Subcutaneous abdominal adipose tissue (tissue), 5 donors: ENCODE measurements at regions not wholly inside any gene's neighbourhood (a gene's known extent, or its start where the extent isn't known, plus 50 kb on each side); places are given as distances from the start of the nearest gene placed in this dataset.

Experiments
- H3K27ac ChIP-seq: one replicate; pipeline ENCODE4 v1.7.0; 2013; ENCODE audit warnings: low read depth, mild to moderate bottlenecking, inconsistent platforms, low read length, moderate library complexity
- H3K27me3 ChIP-seq, 5 donors: one replicate each; pipeline ENCODE4 v1.7.0; 2013; ENCODE audit warnings: low read length in 5 of 5, inconsistent platforms in 1 of 5; ENCODE audit not compliant: control insufficient read depth in 5 of 5, insufficient read depth in 4 of 5
- H3K36me3 ChIP-seq, 5 donors: one replicate each; pipeline ENCODE4 v1.7.0; 2013; ENCODE audit warnings: low read length in 5 of 5; ENCODE audit not compliant: control insufficient read depth in 5 of 5, insufficient read depth in 5 of 5
- H3K4me1 ChIP-seq, 5 donors: one replicate each; pipeline ENCODE4 v1.7.0; 2013; ENCODE audit warnings: low read length in 5 of 5, mild to moderate bottlenecking in 3 of 5, moderate library complexity in 1 of 5; ENCODE audit not compliant: control insufficient read depth in 5 of 5, insufficient read depth in 5 of 5
- H3K4me3 ChIP-seq, 5 donors: one replicate each; pipeline ENCODE4 v1.7.0; 2013; ENCODE audit warnings: low read length in 5 of 5, low read depth in 1 of 5
- H3K9ac ChIP-seq, 5 donors: one replicate each; pipeline ENCODE4 v1.7.0; 2013; ENCODE audit warnings: low read length in 5 of 5, mild to moderate bottlenecking in 4 of 5, moderate library complexity in 3 of 5
- H3K9me3 ChIP-seq, 5 donors: one replicate each; pipeline ENCODE4 v1.7.0; 2013; ENCODE audit warnings: low read length in 5 of 5; ENCODE audit not compliant: control insufficient read depth in 5 of 5
- donor health status: healthy.
- donor health status: healthy.
- donor health status: healthy.
- donor health status: healthy.
- donor health status: healthy.

GRCh38 chr1:200323856-200324400 is 85.9 kb downstream of the ZNF281 start:
- H3K9me3 ChIP-seq = peaks cover 0 to 6% (median 0%) of the 10 kb centered on the region in 5 donors
- H3K4me1 ChIP-seq = peaks cover 0 to 6% (median 0%) of the 10 kb centered on the region in 5 donors
- no peak overlapping the region for H3K4me3 ChIP-seq
- H3K9ac ChIP-seq = no peak overlapping the region
- H3K36me3 ChIP-seq = no peaks in the 10 kb centered on the region
- no peak overlapping the region for H3K27ac ChIP-seq
- H3K27me3 ChIP-seq = no peaks in the 10 kb centered on the region

GRCh38 chr1:200319148-200319547 is 90.7 kb downstream of the ZNF281 start:
- peaks cover 0 to 11% (median 4%) of the 10 kb centered on the region in 5 donors for H3K4me1 ChIP-seq
- no peaks in the 10 kb centered on the region for H3K36me3 ChIP-seq

GRCh38 chr1:200317236-200317635 is 92.6 kb downstream of the ZNF281 start:
- Histone ChIP-seq H3K27me3 (no peaks in the 10 kb centered on the region), H3K4me3 (no peak overlapping the region), H3K27ac (no peak overlapping the region), H3K4me1 (peaks cover 0 to 13% (median 4%) of the 10 kb centered on the region in 5 donors), H3K36me3 (no peaks in the 10 kb centered on the region), H3K9me3 (no peaks in the 10 kb centered on the region), H3K9ac (no peak overlapping the region)

More at GRCh38 chr1:200319148-200319547, 90.7 kb downstream of the ZNF281 start:
- Histone ChIP-seq H3K9me3 (peaks cover 0 to 5% (median 0%) of the 10 kb centered on the region in 5 donors), H3K27me3 (no peaks in the 10 kb centered on the region), H3K27ac (no peak overlapping the region), H3K9ac (no peak overlapping the region), H3K4me3 (no peak overlapping the region)

GRCh38 chr1:200316148-200316803 is 93.6 kb downstream of the ZNF281 start:
- H3K4me3 ChIP-seq = no peak overlapping the region
- H3K9ac ChIP-seq = no peak overlapping the region
- H3K36me3 ChIP-seq = no peaks in the 10 kb centered on the region
- no peaks in the 10 kb centered on the region for H3K27me3 ChIP-seq
- H3K9me3 ChIP-seq = no peaks in the 10 kb centered on the region
- H3K4me1 ChIP-seq = peaks cover 0 to 13% (median 4%) of the 10 kb centered on the region in 5 donors
- no peak overlapping the region for H3K27ac ChIP-seq

GRCh38 chr1:200314085-200314750 is 95.6 kb downstream of the ZNF281 start:
- no peak overlapping the region for H3K27ac ChIP-seq
- no peaks in the 10 kb centered on the region for H3K9me3 ChIP-seq
- no peaks in the 10 kb centered on the region for H3K27me3 ChIP-seq
- no peak overlapping the region for H3K9ac ChIP-seq
- H3K4me3 ChIP-seq = no peak overlapping the region
- peaks cover 0 to 9% (median 4%) of the 10 kb centered on the region in 5 donors for H3K4me1 ChIP-seq
- H3K36me3 ChIP-seq = no peaks in the 10 kb centered on the region

- H3K4me1 ChIP-seq = peaks cover 0 to 9% (median 5%) of the 10 kb centered on the region in 5 donors
- no peaks in the 10 kb centered on the region for H3K9me3 ChIP-seq
- H3K4me3 ChIP-seq = no peak overlapping the region
- no peak overlapping the region for H3K27ac ChIP-seq
- H3K36me3 ChIP-seq = no peaks in the 10 kb centered on the region
- H3K27me3 ChIP-seq = no peaks in the 10 kb centered on the region
- no peak overlapping the region for H3K9ac ChIP-seq
Measured at GRCh38 chr1:200311256-200311655, 98.6 kb downstream of the ZNF281 start.

GRCh38 chr1:200310824-200311223 is 99.0 kb downstream of the ZNF281 start:
- Histone ChIP-seq H3K9me3 (no peaks in the 10 kb centered on the region), H3K9ac (no peak overlapping the region), H3K4me3 (no peak overlapping the region), H3K36me3 (no peaks in the 10 kb centered on the region), H3K27me3 (no peaks in the 10 kb centered on the region), H3K27ac (no peak overlapping the region), H3K4me1 (peaks cover 0 to 9% (median 5%) of the 10 kb centered on the region in 5 donors)

GRCh38 chr1:200307755-200308066 is 102.1 kb downstream of the ZNF281 start:
- no peak overlapping the region for H3K4me3 ChIP-seq
- no peaks in the 10 kb centered on the region for H3K36me3 ChIP-seq
- no peaks in the 10 kb centered on the region for H3K27me3 ChIP-seq
- no peak overlapping the region for H3K9ac ChIP-seq
- H3K27ac ChIP-seq = no peak overlapping the region
- peaks cover 0 to 7% (median 3%) of the 10 kb centered on the region in 5 donors for H3K4me1 ChIP-seq
- H3K9me3 ChIP-seq = no peaks in the 10 kb centered on the region

GRCh38 chr1:200306944-200307754 is 102.7 kb downstream of the ZNF281 start:
- H3K36me3 ChIP-seq = no peaks in the 10 kb centered on the region
- H3K9me3 ChIP-seq = no peaks in the 10 kb centered on the region
- no peaks in the 10 kb centered on the region for H3K27me3 ChIP-seq
- H3K4me3 ChIP-seq = no peak overlapping the region
- H3K4me1 ChIP-seq = peaks cover 0 to 12% (median 9%) of the 10 kb centered on the region in 5 donors
- H3K27ac ChIP-seq = no peak overlapping the region
- no peak overlapping the region for H3K9ac ChIP-seq

GRCh38 chr1:200305806-200306205 is 104.0 kb downstream of the ZNF281 start:
- Histone ChIP-seq H3K27ac (no peak overlapping the region), H3K4me3 (no peak overlapping the region), H3K9me3 (no peaks in the 10 kb centered on the region), H3K4me1 (peaks cover 0 to 19% (median 17%) of the 10 kb centered on the region in 5 donors), H3K27me3 (peaks cover 0 to 3% (median 0%) of the 10 kb centered on the region in 5 donors), H3K36me3 (no peaks in the 10 kb centered on the region), H3K9ac (no peak overlapping the region)
